ENCODE measurements at regions not wholly inside any gene's neighbourhood (a gene's known extent, or its start where the extent isn't known, plus 50 kb on each side); places are given as distances from the start of the nearest gene placed in this dataset.
"Not testable (repeated sequence)": the region's sequence is repeated elsewhere in the genome, so short reads cannot be mapped to it uniquely, and the experiment has no call there.

DNA sequence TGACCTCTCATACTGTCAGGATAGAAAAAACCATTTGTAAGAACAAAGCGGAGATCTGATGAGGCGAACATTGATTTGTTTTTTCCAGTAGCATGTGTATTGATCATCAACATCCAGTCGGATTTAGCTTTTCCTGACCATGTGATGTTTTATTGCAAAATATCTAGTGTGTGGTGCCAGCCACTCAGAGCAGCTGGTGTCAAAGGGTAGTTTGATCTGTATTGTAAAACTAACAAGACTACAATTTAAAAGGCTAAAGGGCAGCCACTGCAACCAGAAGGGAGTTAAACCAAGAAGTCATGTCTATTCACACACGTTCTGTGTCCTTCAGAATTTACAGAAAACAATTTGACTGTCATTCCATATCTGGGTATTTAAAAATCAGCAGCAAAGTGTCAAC lies 719.0 kb upstream of the FRG1 start:
- DNase-seq: no peak

- DNase-seq: no peak
These were observed 711.9 kb upstream of the FRG1 start for GRCh38 chr4:189228726-189229125.

- no peak for DNase-seq
These were observed 708.4 kb upstream of the FRG1 start for GRCh38 chr4:189232274-189232673.

GRCh38 chr4:189233754-189234153 lies 706.9 kb upstream of the FRG1 start:
- not testable (repeated sequence) for DNase-seq

DNA sequence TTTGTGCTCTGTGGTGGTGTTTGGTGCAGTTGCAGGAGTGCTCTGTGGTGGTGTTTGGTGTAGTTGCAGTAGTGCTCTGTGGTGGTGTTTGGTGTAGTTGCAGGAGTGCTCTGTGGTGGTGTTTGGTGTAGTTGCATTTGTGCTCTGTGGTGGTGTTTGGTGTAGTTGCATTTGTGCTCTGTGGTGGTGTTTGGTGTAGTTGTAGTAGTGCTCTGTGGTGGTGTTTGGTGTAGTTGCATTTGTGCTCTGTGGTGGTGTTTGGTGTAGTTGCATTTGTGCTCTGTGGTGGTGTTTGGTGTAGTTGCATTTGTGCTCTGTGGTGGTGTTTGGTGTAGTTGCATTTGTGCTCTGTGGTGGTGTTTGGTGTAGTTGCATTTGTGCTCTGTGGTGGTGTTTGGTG lies 705.7 kb upstream of the FRG1 start:
- not testable (repeated sequence) for DNase-seq

GRCh38 chr4:189235599-189235998 lies 705.1 kb upstream of the FRG1 start:
- DNase-seq: no peak

DNA sequence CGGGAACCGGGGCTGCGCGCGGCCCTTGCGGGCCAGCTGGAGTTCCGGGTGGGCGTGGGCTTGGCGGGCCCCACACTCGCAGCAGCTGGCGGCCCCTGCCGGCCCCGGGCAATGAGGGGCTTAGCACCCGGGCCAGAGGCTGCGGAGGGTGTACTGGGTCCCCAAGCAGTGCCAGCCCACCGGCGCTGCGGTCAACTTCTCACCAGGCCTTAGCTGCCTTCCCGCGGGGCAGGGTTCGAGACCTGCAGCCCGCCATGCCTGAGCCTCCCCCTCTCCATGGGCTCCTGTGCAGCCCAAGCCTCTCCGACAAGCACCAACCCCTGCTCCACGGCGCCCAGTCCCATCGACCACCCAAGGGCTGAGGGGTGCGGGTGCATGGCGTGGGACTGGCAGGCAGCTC lies 704.4 kb upstream of the FRG1 start:
- DNase-seq: not testable (repeated sequence)

GRCh38 chr4:189237340-189237739 lies 703.3 kb upstream of the FRG1 start:
- DNase-seq: no peak

GRCh38 chr4:189255636-189256035 lies 685.0 kb upstream of the FRG1 start:
- no peak for DNase-seq

GRCh38 chr4:189261475-189261874 lies 679.2 kb upstream of the FRG1 start:
- DNase-seq: no peak

- DNase-seq: no peak
These were observed 675.2 kb upstream of the FRG1 start for GRCh38 chr4:189265515-189265914.

GRCh38 chr4:189267312-189267965 lies 673.2 kb upstream of the FRG1 start:
- no peak for DNase-seq

GRCh38 chr4:189278597-189279165 lies 662.0 kb upstream of the FRG1 start:
- no peak for DNase-seq

DNA sequence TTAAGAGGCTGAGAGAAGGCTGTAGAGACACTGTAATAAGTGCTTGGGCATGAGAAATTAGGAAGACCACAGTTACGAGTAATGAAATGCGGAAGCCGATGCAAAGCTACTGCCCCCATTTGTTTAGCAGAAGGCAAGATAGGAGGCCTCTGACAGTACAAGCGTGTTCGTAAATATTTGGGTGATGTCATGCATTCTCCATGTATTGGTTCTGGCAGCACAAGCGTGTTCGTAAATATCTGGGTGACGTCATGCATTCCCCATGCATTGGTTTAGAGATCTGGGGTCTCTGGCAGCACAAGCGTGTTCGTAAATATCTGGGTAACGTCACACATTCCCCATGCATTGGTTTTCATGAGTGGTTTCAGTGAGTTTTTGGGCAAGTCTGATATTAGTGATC lies 661.5 kb upstream of the FRG1 start:
- no peak for DNase-seq

DNA sequence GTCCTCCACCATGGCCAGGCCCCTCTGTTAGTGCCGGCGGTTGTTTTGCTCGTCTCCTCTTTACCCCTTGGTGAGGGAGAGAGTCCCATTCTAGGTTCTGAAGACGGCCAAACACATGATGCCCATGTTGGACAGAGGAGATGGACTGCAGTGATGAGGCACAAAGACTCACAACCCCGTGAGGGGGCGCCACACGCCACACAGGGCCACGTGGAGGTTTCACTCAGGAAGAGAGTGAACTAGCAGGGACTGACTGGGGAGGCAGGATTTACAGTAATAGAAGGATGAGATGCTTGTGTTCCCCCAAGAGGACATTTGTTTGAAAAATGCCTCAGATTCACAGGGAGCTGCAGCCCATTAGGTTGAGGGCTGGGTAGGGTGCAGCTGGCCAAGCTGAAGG lies 655.3 kb upstream of the FRG1 start:
- DNase-seq: no peak

GRCh38 chr4:189291939-189292338 lies 648.7 kb upstream of the FRG1 start:
- no peak for DNase-seq

DNA sequence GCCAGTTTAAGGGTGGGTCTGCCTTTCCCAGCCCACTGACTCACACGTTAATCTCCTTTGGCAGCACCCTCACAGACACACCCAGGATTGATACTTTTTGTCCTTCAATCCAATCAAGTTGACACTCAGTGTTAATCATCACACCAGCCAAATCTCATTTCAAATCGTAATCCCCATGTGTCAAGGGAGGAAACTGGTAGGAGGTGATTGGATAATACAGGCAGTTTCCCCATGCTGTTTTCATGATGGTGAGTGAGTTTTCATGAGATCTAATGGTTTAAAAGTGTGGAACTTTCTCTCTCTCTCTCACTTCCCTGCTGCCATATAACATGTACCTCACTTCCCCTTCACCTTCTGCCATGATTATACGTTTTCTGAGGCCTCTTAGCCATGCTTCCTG lies 647.2 kb upstream of the FRG1 start:
- no peak for DNase-seq

DNA sequence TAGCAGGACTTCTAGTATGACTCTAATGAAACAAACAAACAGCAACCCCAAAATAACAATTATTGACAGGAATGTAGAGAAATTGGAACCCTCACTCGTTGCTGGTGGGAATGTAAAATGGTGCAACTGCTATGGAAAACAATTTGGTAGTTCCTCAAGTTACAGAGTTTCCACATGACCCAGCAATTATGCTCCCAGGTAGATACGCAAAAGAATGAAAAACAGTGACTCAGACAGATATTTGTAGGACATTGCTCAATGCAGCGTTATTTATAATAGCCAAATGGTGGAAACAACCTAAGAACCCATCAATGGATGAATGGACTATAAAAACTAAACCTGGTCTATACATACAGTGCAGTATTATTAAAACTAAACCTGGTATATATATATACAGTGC lies 646.1 kb upstream of the FRG1 start:
- DNase-seq: no peak

GRCh38 chr4:189299706-189300105 lies 641.0 kb upstream of the FRG1 start:
- DNase-seq: no peak

- no peak for DNase-seq
These were observed 639.0 kb upstream of the FRG1 start for GRCh38 chr4:189301692-189302091.

DNA sequence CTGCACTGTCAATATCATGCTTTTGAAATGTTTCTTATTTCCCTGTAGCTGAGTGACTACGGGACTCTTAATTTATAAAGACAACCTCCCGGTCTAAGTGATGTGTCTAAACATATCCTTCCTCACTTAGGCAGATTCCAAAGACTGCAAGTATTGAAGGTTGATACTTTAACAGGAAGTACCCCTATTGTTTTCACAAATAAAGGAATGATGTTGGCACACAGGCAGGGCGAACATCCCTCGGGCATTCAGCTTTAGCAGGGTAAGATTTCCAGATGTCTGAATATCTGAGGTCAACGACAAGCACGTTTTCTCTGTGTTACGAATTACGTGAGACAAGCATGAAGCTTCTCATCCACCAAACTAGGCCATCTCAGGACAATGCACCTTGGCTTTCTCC lies 638.0 kb upstream of the FRG1 start:
- no peak for DNase-seq

DNA sequence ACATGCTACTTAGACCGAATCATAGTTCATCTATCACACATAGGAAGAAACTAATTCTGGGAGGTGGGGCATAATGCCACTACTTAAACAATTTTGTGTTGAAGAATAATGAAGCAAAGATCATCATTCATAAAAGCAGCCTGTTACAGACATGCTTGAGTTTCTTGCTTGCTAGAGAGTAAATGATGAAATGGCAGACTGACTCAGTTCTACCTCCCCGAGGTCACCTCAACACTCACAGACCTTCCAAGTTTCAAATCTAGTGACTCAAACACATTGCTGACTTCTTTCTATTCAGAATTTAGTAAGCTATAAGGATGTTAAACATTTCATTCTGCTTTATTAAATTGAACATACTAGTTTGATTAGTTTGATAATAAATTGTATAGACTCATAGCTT lies 636.5 kb upstream of the FRG1 start:
- DNase-seq: no peak

DNA sequence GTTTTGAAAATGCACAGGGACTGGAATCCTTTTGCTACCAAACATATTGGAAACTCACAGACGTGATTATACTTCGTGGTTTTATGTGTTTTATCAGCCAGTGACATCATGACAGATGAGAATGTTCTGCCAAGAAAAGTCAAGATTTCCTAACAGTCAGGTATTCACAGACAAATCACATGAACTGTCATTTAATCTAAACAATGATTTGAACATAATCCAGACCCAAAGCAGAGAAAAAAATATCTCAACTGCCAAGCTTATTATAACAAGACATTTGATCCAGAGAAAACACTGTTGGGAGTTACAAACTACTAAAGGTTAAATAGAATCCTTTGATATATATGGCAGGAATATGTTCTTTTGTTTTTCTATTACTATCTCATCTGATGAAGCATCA lies 635.9 kb upstream of the FRG1 start:
- no peak for DNase-seq

- no peak for DNase-seq
These were observed 635.2 kb upstream of the FRG1 start for GRCh38 chr4:189305500-189305899.

DNA sequence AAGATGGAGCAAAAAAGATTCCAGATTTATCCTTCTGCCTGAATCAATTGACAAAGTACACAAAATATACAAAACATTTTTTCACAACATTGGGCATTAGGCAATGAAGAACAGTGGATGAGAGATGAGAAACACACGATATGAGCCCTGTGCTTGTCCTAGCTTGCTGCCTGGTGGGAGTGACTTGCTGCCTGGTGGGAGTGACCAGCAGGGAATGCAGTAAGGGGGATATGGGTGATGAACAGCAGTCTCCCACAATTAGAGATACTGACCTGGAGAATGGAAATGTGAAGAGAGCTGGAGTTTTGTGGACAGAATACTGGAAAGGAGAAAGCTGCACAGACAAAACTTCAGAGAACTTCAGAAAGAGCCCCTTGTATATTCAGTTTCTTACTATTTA lies 629.4 kb upstream of the FRG1 start:
- DNase-seq: no peak

Data from activated CD4-positive, alpha-beta T cell treated with anti-CD3 and anti-CD28 coated beads for 1 hour (primary cell).